Right lobe of liver (tissue), 6 donors: ENCODE measurements at regions not wholly inside any gene's neighbourhood (a gene's known extent, or its start where the extent isn't known, plus 50 kb on each side); places are given as distances from the start of the nearest gene placed in this dataset.
"Not testable (repeated sequence)": the region's sequence is repeated elsewhere in the genome, so short reads cannot be mapped to it uniquely, and the experiment has no call there.

Experiments used
- ATAC-seq, 4 donors: fragments of 200-7000 bp; cut with Tn5 transposase; one replicate each; pipeline ENCODE4 v1.9.1; 2020; ENCODE audit warnings: mild to moderate bottlenecking in 4 of 4, moderate library complexity in 4 of 4
- DNase-seq, 3 donors: peaks; one replicate each; pipeline ENCODE4 v3.0.0-alpha.2; 2020
- H3K27ac ChIP-seq, 3 donors: fragments of 200-600 bp; one replicate each; pipeline ENCODE4 v1.8.0; 2022
- H3K27me3 ChIP-seq, 2 donors: fragments of 200-600 bp; one replicate each; pipeline ENCODE4 v1.8.0; 2022
- H3K36me3 ChIP-seq, 4 donors: fragments of 200-600 bp; sonication (generic) in 1 of 4; one replicate each; pipeline versions ENCODE4 v1.5.1 to v1.8.0; 2017 to 2022; ENCODE audit warnings: control low read depth in 1 of 4
- H3K4me1 ChIP-seq, 4 donors: fragments of 200-600 bp; sonication (generic) in 1 of 4; one replicate each; pipeline versions ENCODE4 v1.5.1 to v1.8.0; 2017 to 2022; ENCODE audit warnings: control low read depth in 1 of 4
- H3K4me3 ChIP-seq, 3 donors: fragments of 200-600 bp; one replicate each; pipeline ENCODE4 v1.8.0; 2022
- H3K9me3 ChIP-seq, 4 donors: fragments of 200-600 bp; sonication (generic) in 1 of 4; one replicate each; pipeline versions ENCODE4 v1.5.1 to v1.8.0; 2017 to 2022; ENCODE audit warnings: control low read depth in 1 of 4
- CTCF ChIP-seq, 4 donors: fragments of 200-600 bp in 3 of 4; fragments of 450-650 bp in 1 of 4; IDR thresholded peaks; one replicate each; pipeline versions ENCODE4 v1.5.1 to v1.8.0; 2016 to 2022; ENCODE audit warnings: antibody characterized with exemption in 4 of 4, mild to moderate bottlenecking in 2 of 4
- POLR2A ChIP-seq: fragments of 450-650 bp; IDR thresholded peaks from one replicate; pipeline ENCODE4 v1.6.1; 2017; ENCODE audit warnings: antibody characterized with exemption, mild to moderate bottlenecking
- WGBS: methylation state at CpG from one replicate; pipeline ENCODE4 v1.1.6; 2018; ENCODE audit warnings: low coverage, low lambda C conversion rate; ENCODE audit not compliant: insufficient coverage; ENCODE audit errors: missing lambda C conversion rate; 5-methylcytosine and 5-hydroxymethylcytosine counted together
- intact Hi-C, 2 donors: fragments of 100-400 bp; cut with DNase I; formaldehyde crosslinking; loops; one replicate each; pipeline versions ENCODE4 v1.11.2 to v1.14.1; 2022
- donor health status: DM: no; HTN: yes; CAD: no.
- donor health status: DM: no; HTN: no; CAD: no.
- donor health status: DM: no; HTN: no; CAD: no.
- donor health status: DM: no; HTN: yes; CAD: no.
- donor health status: DM: no; HTN: yes; CAD: no.

- ATAC-seq: no peak
- no peak overlapping the region for H3K27ac ChIP-seq
- H3K36me3 ChIP-seq: no peaks in the 10 kb centered on the region
- intact Hi-C loops: no loop called here
- no peaks in the 10 kb centered on the region for H3K9me3 ChIP-seq
- 61% methylated on average over 3 of the region's 3 CpGs for WGBS
- no peak overlapping the region for H3K4me3 ChIP-seq
- H3K4me1 ChIP-seq: no peaks in the 10 kb centered on the region
- TF ChIP-seq POLR2A (no peak), CTCF (IDR thresholded peaks at IDR 0.05) (no peak)
- H3K27me3 ChIP-seq: no peaks in the 10 kb centered on the region
- DNase-seq: no peak
Observed at GRCh38 chr15:96472681-96473080, 142.2 kb downstream of the NR2F2 start.

GRCh38 chr15:96473556-96473955 lies 143.1 kb downstream of the NR2F2 start:
- TF ChIP-seq POLR2A: no peak
- TF ChIP-seq CTCF (IDR thresholded peaks at IDR 0.05): no peak
- H3K27me3 ChIP-seq: no peaks in the 10 kb centered on the region
- no peaks in the 10 kb centered on the region for H3K4me1 ChIP-seq
- WGBS: 66% methylated on average over 5 of the region's 5 CpGs
- no peaks in the 10 kb centered on the region for H3K36me3 ChIP-seq
- H3K27ac ChIP-seq: no peak overlapping the region
- no peaks in the 10 kb centered on the region for H3K9me3 ChIP-seq
- intact Hi-C loops: no loop called here
- ATAC-seq (no peak), DNase-seq (no peak)
- H3K4me3 ChIP-seq: no peak overlapping the region

GRCh38 chr15:96474231-96474664 lies 143.7 kb downstream of the NR2F2 start:
- no peak for DNase-seq
- H3K4me3 ChIP-seq: no peak overlapping the region
- H3K9me3 ChIP-seq: no peaks in the 10 kb centered on the region
- no peaks in the 10 kb centered on the region for H3K4me1 ChIP-seq
- H3K36me3 ChIP-seq: no peaks in the 10 kb centered on the region
- intact Hi-C loops: no loop called here
- H3K27ac ChIP-seq: no peak overlapping the region
- no peaks in the 10 kb centered on the region for H3K27me3 ChIP-seq
- WGBS: 90% methylated on average over 5 of the region's 5 CpGs
- no peak for ATAC-seq
- TF ChIP-seq CTCF (IDR thresholded peaks at IDR 0.05) (no peak), POLR2A (no peak)

GRCh38 chr15:96477227-96477626 lies 146.7 kb downstream of the NR2F2 start:
- DNase-seq: no peak
- 75% methylated on average over 1 of the region's 3 CpGs for WGBS
- Histone ChIP-seq H3K4me3 (no peak overlapping the region), H3K36me3 (no peaks in the 10 kb centered on the region), H3K9me3 (no peaks in the 10 kb centered on the region), H3K27me3 (no peaks in the 10 kb centered on the region), H3K4me1 (no peaks in the 10 kb centered on the region), H3K27ac (no peak overlapping the region)
- no peak for ATAC-seq
- intact Hi-C loops: no loop called here
- TF ChIP-seq POLR2A (no peak), CTCF (IDR thresholded peaks at IDR 0.05) (no peak)

GRCh38 chr15:96484412-96484811 lies 153.9 kb downstream of the NR2F2 start:
- H3K4me3 ChIP-seq, H3K27me3 ChIP-seq, ATAC-seq, H3K9me3 ChIP-seq, DNase-seq, H3K36me3 ChIP-seq, intact Hi-C loops, H3K4me1 ChIP-seq, H3K27ac ChIP-seq: not testable (repeated sequence)
- 88% methylated on average over 1 of the region's 1 CpG for WGBS
